ENCODE measurements at regions not wholly inside any gene's neighbourhood (a gene's known extent, or its start where the extent isn't known, plus 50 kb on each side); places are given as distances from the start of the nearest gene placed in this dataset.
A peak's percentile ranks its signal among the peaks of the same experiment; 100 is the strongest.

DNA sequence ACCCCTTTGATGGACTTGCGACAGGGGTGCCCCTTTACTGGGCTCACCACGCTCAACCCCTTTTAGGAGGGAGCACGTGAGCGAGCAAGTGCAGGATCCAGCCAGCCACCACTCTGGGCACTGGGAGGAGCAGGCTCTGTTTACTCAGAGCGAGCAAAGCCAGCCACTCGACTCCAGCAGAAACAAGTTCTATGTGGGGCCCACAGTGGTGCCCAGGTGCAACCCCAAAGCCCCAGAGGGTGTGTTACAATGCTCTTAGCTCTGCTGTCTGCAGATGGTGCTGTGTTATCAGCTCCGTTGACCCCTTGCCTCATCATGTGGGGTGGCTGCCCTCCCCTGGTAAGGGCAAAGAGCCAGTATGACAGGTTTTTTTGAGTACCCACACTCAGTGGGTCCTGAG lies 120.3 kb upstream of the SUCLG2 start:
- TF ChIP-seq, protein P1, sequence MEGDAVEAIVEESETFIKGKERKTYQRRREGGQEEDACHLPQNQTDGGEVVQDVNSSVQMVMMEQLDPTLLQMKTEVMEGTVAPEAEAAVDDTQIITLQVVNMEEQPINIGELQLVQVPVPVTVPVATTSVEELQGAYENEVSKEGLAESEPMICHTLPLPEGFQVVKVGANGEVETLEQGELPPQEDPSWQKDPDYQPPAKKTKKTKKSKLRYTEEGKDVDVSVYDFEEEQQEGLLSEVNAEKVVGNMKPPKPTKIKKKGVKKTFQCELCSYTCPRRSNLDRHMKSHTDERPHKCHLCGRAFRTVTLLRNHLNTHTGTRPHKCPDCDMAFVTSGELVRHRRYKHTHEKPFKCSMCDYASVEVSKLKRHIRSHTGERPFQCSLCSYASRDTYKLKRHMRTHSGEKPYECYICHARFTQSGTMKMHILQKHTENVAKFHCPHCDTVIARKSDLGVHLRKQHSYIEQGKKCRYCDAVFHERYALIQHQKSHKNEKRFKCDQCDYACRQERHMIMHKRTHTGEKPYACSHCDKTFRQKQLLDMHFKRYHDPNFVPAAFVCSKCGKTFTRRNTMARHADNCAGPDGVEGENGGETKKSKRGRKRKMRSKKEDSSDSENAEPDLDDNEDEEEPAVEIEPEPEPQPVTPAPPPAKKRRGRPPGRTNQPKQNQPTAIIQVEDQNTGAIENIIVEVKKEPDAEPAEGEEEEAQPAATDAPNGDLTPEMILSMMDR (conservative IDR thresholded peaks at IDR 0.05; ENCODE audit: low read length), result peak; percentile 20; the same call in 1 of the 2 replicates
- no peak for TF ChIP-seq EZH2phosphoT487 (IDR thresholded peaks at IDR 0.05; ENCODE audit: borderline replicate concordance, low read depth, low read length)
